Daoy (cell line): ENCODE measurements at regions not wholly inside any gene's neighbourhood (a gene's known extent, or its start where the extent isn't known, plus 50 kb on each side); places are given as distances from the start of the nearest gene placed in this dataset.
"Not testable (repeated sequence)": the region's sequence is repeated elsewhere in the genome, so short reads cannot be mapped to it uniquely, and the experiment has no call there.

ENCODE experiments used
- DNase-seq: peaks from one replicate; pipeline ENCODE4 v3.0.0-alpha.2; 2015; ENCODE audit warnings: low read depth

DNA sequence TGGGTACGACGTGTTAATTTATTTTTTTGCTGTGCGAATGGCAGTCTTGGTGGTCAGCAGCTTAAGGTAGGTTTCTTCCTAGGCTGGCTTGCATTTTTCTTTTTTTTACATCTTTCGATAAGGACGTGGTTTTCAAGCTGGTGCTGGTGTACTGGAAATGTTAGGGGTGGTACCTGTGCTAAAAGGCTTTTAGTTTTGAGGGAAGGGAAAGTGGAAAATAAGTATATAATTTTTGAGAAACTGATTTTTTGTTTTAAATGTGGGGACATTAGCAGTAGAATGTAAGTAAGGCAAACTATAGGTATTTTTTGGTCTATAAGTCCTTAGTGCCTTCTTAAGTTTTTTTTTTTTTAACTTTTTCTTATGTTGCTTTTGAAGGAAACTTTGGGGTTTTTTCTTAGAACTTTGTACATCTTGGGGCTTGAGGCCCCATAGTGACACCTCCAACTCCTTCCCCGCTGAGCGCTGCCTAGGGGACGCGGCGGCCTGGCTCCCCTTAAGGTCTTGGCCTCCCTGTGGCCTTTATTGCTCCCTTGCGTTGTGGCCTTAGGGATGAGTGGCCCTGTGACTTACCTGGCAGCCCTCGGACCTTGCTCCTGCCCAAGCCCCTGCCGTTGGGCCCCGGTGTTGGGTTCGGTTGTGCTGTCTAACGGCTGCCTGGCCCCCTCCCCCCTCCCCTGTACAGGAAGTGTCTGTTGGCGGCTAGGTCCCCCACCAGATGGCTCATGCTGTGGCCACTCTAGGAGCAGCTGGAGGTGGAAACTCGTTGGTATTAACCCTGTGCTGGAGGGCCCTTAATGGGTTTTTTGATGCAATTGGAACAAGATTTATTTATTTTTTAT, 88.0 kb upstream of the RPRML start:
- peak; percentile 94 for DNase-seq

DNA sequence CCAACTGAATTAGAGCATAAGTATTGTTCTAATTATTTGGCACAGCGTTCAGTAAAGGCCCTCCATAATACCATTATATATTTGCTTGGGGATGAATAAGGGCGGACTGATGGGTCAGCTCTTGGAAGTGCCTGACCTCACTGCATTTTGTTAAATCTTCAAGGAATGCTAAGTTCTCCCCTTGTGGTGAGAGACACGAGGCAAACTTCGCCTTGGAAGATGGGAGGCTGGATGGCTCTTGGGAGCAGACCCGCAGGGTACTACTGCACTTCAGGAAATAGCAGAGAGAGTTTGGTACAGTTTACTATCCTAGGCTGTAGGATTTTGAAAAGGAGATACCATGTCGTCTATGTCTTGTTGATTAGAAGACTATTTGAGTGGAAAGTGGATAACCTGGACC, 87.0 kb upstream of the RPRML start:
- DNase-seq: no peak

DNA sequence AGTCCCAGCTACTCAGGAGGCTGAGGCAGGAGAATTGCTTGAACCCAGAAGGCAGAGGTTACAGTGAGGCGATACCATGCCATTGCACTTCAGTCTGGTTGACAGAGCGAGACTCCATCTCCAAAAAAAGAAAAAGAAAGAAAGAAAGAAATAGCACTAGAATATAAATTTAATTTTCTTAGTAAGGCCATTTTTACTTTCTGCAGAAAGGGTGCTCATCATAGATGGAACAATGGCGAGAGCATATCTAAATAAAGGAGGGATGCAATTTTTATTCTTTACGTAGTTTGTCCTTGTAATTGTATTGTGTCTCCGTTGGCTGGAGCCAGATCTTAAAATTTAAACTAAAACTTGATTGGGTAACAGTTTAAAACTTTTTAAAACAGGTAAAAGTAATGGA, 85.6 kb upstream of the RPRML start:
- no peak for DNase-seq

DNA sequence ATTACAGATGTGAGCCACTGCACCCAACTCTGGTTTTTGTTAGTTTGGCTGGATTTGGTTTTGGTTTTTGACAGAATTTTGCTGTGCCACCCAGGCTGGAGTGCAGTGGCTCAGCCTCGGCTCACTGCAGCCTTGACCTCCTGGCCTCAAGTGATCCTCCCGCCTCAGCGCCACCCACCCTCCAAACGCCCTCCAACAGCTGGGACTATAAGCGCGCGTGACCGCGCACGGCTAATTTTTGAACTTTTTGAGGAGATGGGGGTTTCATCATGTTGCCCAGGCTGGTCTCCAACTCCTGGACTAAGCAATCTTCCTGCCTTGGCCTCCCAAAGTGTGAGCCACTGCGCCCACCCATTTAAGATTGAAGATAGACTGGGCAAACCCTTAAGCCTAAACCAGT, 84.4 kb upstream of the RPRML start:
- no peak for DNase-seq

DNA sequence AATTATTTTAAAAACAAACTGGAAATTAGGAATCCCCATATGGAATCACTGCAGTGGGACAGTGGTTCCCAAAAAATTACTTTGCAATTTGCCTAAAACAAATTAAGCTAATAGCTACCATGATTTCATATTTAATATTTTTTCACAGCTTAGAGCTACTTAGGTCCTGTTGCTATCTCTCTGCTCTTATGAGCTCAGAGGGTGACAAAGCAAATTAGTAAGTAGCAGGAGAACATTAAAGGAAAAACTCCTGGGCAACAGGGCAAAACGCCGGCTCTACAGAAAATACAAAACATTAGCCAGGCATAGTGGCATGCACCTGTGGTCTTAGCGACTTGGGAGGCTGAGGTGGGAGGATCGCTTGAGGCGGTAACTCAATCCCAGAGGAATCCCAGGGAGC, 83.8 kb upstream of the RPRML start:
- DNase-seq: not testable (repeated sequence)

DNA sequence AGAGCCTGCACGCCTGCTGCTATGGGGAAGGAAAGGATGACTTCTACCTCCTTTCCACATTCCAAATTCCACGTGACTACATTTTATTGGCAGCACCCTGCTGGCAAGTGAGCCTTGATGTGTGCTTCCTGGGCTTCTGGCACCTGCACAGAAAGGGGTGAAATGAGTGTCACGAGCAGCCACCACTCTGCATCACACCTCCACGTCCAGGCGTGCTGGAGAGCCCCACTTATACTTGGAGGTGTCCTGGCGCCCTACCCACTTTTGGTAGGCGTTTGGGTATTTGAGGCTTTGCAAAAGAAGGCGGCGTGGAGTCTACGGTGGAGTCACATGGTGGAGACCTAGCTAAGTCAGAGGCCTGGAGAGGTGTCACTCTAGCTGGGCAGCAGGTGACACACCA, 81.0 kb upstream of the RPRML start:
- not testable (repeated sequence) for DNase-seq

DNA sequence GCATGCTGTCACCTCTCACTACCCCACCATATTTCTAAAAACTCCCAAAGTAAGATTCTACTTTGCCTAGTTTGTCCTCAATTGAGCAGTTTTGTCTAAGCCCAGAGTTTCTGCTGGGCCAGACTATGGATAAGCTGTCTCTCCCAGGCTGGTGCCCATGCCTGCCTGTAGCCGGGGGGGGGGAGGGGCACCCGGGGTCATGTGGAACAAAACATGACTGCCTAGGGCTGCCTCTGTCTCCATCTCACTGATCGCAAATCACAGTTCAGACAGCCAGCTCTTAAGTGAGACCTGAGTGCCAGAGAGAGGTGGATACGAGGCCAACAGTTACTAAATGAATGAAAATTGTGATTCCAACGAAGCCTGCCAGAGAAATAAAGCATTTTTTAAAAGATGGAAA, 78.8 kb upstream of the RPRML start:
- DNase-seq: no peak

DNA sequence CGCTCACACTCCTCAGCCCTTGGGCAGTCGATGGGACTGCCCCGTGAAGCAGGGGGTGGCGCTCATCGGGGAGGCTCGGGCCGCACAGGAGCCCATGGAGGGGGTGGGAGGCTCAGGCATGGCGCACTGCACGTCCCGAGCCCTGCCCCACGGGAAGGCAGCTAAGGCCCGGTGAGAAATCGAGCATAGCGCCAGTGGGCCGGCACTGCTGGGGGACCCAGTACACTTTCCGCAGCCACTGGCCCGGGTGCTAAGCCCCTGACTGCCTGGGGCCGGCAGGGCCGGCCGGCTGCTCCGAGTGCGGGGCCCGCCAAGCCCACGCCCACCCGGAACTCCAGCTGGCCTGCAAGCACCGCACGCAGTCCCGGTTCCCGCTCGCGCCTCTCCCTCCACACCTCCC, 78.2 kb upstream of the RPRML start:
- DNase-seq: not testable (repeated sequence)

DNA sequence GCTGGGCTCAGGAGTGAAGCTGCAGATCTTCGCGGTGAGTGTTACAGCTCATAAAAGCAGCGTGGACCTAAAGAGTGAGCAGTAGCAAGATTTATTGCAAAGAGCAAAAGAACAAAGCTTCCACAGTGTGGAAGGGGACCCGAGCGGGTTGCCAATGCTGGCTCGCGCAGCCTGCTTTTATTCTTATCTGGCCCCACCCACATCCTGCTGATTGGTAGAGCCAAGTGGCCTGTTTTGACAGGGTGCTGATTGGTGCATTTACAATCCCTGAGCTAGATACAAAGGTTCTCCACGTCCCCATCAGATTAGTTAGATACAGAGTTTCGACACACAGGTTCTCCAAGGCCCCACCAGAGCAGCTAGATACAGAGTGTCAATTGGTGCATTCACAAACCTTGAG, 77.6 kb upstream of the RPRML start:
- not testable (repeated sequence) for DNase-seq
